ENCODE measurements at regions not wholly inside any gene's neighbourhood (a gene's known extent, or its start where the extent isn't known, plus 50 kb on each side); places are given as distances from the start of the nearest gene placed in this dataset.

GRCh38 chr4:175033162-175033561 is 115.0 kb downstream of the ADAM29 start:
- TF ChIP-seq CTCF (IDR thresholded peaks at IDR 0.05; ENCODE audit: insufficient read depth, low read depth, low read length) (no peak), EZH2 (IDR thresholded peaks at IDR 0.05; ENCODE audit: insufficient read depth, low read length) (no peak)
